Suppressor macrophage (primary cell): ENCODE measurements at regions not wholly inside any gene's neighbourhood (a gene's known extent, or its start where the extent isn't known, plus 50 kb on each side); places are given as distances from the start of the nearest gene placed in this dataset.

ENCODE experiments used
- DNase-seq, 4 experiments: peaks; one replicate each; pipeline ENCODE4 v3.0.0-alpha.2; 2020 to 2022

DNA sequence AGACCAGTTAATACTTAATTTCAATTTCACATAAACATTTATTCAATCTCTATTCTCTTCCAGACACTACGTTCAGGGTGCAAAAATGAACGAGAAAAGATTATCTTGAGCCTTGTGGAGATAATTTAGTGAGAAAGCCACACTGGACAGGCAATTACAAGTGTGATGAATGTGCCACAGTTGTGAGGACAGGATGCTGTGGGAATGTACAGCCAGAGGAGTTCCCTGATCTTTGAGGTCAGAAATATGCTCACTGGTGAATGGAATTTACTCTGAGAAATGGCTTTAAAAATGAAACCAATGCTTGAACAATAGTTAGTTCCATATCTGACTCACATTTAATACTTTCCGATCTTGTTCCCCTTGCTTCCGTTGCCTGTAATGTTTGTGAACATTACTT, 864.8 kb downstream of the GATA3 start:
- DNase-seq = no peak

DNA sequence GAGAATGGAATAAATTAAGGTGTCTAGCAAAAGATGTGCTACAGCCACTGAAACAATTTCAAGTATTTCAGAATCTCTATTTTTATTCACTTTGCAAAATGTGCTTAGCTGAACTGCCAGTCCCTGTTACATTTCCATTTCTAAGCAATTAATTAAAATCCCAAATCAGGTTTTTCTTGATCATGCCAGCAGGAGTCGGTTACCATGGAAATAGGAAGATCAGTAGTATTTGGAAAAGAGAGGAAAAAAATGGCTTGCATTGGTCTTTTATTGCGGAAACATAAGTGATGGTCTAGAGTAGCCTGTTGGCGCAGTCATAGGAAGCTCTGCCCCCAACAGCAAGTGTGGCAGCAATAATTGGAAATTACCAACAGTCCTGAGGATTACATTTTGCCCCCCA, 867.1 kb downstream of the GATA3 start:
- DNase-seq = no peak

DNA sequence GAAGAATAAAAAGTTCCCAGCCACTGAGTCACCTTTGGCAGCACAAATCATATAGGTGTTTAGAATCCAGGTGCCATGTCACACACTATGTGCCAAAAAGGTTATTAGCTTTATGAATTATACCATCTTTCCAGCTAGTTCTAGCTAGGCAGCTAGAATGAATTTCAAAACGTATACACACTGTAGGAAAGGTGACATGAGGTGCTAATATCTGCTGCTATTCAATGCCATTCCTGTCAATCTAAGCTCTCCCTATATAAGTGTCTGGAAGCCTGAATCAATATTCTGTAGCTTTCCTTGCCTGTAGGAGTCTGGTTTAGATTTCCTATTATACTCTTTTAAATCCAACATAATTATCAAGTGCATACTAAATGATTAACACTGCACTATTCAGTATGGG, 868.6 kb downstream of the GATA3 start:
- no peak for DNase-seq

GRCh38 chr10:8927705-8928104, 873.2 kb downstream of the GATA3 start:
- no peak for DNase-seq

DNA sequence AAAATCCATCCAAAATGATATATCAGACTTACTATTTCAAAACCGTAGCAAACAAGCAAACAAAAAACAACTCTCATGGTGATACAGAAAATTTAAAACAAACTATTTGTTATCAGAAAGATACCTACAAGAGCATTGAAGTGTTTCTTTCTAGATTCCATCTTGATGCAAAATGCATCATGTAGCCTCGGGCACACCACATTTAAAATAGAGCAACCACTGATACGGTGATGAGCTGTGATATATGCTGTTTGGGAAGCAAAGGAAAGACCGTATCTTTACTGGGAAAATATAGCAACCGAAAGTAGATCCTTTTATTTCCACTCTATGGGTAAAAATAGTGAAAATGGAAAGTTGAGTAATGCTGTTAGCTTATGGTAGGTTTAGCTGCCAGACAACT, 892.0 kb downstream of the GATA3 start:
- no peak for DNase-seq

GRCh38 chr10:8950978-8951377, 896.5 kb downstream of the GATA3 start:
- DNase-seq = no peak

DNA sequence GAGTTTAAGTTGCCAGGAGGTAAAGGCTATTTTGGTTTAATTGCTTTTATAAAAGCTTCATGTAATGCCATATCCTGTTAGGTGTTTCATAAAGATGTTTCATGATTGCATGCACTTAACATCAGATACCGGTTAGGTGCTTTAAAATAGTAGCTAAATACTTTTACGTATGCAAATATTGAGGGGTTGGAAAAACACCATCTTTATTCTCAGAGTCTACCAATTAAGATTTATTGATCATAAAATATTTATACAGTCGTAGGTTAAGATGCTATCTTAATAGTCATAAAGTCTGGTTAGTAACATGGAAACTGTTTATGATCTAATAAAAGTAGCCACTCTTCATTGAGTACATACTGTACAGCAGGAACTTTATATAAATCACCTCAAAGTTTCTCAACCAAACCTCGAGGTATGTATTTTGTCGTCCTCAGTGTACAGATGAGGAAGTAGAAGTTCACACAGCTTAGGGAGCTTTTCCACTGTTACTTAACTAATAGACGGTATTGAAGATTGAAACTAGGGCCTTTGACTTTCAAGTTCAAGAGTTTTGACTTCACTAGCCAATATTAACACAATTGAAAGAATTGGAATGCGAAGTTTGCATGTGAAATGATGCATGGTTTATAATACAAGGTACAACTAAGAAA, 897.1 kb downstream of the GATA3 start:
- no peak for DNase-seq

GRCh38 chr10:8956400-8956799, 901.9 kb downstream of the GATA3 start:
- DNase-seq = no peak

- DNase-seq = no peak
These were observed 907.8 kb downstream of the GATA3 start for GRCh38 chr10:8962249-8962648.

- DNase-seq = no peak
These were observed 912.6 kb downstream of the GATA3 start for GRCh38 chr10:8967061-8967460.

GRCh38 chr10:8969853-8970252, 915.4 kb downstream of the GATA3 start:
- no peak for DNase-seq

- DNase-seq = no peak
These were observed 921.0 kb downstream of the GATA3 start for GRCh38 chr10:8975535-8975934.

- DNase-seq = no peak
These were observed 923.6 kb downstream of the GATA3 start for GRCh38 chr10:8978100-8978499.

GRCh38 chr10:8979976-8980375, 925.5 kb downstream of the GATA3 start:
- no peak for DNase-seq

GRCh38 chr10:8981277-8981676, 926.8 kb downstream of the GATA3 start:
- no peak for DNase-seq

GRCh38 chr10:8985651-8986050, 931.2 kb downstream of the GATA3 start:
- DNase-seq = no peak

DNA sequence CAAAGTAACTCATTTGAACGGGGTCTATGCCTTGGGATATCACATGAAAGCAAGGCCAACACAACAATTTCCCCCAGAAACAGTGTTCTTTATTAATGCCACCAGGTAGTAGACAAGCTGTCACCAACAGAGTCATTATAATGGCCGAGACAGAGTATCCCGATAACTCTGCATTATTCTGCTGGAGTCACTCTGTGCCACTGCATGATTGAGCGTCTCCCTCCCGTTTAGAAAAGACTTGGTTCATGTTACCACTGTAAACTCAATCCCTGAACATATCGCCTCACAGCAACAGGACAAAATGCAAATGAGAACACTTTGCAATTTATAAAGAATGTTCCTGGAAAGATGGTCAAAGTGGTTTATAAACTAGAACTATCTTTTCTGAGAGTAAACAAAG, 932.5 kb downstream of the GATA3 start:
- no peak for DNase-seq

DNA sequence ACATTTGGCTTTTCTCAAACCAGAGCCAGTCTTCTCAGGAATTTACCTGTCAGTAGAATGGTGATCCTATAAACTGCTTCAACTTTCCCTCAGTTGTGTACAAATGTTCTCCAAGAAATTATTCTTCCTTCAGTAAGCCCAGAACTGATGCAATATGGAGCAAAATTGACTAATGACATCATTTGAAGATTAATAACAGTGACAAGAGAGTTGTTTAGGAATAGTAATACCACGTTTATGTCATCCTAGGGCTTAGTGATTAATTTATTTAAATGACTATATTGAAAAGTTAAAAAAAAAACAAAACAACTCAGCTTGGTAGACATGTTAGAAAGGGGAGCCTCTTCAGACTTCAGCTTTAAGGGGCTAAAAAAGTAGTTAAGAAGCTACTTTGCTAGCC, 933.2 kb downstream of the GATA3 start:
- DNase-seq = no peak

GRCh38 chr10:8990280-8990987, 935.9 kb downstream of the GATA3 start:
- DNase-seq = no peak

DNA sequence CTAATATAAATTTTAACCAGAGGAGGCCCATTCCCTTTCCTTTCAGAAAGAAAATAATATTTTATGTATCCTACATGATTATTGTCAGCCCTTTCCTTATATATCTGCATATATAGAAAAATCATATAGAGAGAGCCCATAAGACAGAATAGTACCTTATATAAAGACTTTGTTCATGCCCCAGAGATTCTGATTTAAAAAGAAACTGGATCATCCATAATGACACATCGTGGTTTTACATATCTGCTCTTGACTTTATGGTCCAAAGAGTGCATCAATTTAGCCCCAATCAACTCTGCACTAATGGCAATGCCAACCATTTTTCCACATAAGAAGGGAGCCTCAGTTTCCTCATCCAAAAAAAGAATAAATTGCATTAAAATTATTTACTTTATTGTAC, 937.5 kb downstream of the GATA3 start:
- DNase-seq = no peak

DNA sequence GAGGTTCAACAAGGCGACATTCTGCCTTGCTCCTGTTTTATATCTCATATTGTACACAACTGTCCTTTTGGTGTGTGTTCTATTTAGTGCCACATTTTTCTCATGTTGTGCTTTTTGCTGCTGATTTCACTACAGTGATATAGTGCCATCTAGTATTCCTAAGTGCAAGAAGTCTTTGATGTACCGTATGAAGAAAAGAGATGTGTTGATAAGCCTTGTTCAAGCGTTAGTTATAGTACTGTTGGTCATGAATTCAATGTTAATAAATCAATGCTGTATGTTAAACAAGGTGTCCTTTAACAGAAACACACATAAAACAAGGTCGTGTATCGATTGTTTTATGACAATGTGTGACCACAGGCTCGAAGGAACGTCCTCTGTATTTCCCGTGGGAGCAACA, 939.4 kb downstream of the GATA3 start:
- DNase-seq = no peak

DNA sequence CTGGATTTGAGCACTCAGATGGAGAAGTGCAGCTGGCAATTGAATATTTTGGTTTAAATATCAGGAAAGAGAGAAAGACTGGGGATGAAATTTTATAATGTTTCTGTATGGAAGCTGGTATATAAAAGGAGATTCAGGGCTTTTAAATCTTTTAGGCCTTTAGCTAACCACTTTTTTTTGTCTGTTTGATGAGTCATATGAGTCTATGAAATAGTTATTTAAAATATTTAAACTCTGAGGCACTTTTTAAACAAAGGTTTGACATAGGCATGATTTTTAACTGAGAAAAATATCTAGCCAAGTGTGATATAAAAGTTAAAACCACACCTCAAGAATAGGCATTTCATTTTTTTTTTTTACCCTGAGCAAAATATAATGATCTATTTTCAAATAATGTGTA, 944.3 kb downstream of the GATA3 start:
- DNase-seq = no peak

DNA sequence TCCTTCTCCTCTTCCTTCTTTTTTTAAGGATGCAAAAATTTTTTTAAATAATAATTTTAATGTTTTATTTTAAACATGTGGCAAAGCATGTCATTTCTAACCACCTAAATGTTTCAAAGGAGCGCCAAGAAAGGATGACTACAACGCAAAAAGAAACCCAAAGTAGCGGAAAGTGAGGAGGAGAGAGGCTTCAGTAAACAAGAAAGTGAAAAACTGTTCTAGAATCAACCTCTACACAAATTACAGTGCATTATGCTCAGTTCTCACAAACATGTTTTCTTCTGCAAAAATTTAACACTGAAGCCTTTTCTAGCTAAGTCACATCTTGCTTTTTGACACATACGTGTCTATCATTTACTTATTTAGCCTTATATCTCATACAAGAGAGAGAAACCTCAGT, 948.6 kb downstream of the GATA3 start:
- DNase-seq = no peak

DNA sequence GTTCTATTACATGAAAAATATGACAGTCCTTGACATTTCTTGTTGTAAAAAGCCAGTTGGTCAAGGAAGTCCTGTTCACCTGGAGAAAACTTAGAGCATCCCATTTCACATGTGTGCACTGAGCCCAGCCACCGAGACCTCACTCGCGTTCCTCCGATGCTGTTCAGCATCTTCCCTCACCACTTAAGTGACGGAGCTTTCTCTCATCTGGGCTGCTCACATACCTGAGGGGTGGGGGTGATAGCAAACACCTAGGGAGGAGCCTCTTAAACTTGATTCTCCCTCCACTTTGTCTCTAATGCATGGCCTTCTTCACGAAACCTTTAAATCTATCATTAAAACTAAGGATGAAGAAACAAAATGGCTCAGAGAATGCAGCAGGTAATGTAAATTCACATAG, 950.2 kb downstream of the GATA3 start:
- DNase-seq = no peak

GRCh38 chr10:9009505-9009904, 955.0 kb downstream of the GATA3 start:
- DNase-seq = no peak
